ENCODE measurements at regions not wholly inside any gene's neighbourhood (a gene's known extent, or its start where the extent isn't known, plus 50 kb on each side); places are given as distances from the start of the nearest gene placed in this dataset.

DNA sequence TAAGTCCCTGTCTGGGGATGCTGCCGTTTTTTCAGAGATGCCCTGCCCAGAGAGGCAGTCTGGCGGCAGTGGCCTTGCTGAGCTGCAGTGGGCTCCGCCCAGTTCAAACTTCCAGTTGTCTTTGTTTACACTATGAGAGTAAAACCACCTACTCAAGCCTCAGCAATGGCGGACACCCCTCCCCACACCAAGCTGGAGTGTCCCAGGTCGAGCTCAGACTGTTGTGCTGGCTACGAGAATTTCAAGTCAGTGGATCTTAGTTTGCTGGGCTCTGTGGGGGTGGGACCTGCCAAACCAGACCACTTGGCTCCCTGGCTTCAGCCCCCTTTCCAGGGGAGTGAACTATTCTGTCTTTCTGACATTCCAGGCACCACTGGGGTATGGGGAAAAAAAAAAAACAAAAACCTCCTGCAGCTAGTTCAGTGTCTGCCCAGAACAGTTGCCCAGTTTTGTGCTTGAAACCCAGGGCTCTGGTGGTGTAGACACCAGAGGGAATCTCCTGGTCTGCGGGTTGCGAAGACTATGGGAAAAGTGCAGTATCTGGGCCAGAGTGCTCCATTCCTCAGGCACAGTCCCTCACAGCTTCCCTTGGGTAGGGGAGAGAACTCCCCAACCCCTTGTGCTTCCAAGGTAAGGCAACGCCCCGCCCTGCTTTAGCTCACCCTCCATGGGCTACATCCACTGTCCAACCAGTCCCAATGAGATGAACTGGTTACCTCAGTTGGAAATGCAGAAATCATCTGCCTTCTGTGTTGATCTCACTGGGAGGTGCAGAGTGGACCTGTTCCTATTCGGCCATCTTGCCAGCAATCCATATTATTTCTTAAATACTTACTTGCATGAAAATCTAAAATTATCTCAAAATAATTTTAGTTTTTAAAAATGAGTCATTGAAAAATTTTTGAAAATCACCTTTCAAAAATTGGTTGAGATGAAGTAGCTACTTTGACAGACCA is 338.0 kb downstream of the OSR1 start (continued):
- 0 out of 2 replicates have a peak, but pooled peaks have one; percentile 17 for TF ChIP-seq HOMEZ (CRISPR knock-in tag; IDR thresholded peaks at IDR 0.05; ENCODE audit: low read depth)
- TF ChIP-seq SOX6 (IDR thresholded peaks at IDR 0.05): no peak
- TF ChIP-seq SOX6 (CRISPR knock-in tag; IDR thresholded peaks at IDR 0.05): peak; percentile 63; the same call in 1 of the 2 replicates
- TF ChIP-seq FOXK1 (CRISPR knock-in tag; IDR thresholded peaks at IDR 0.05; ENCODE audit: borderline replicate concordance, low read depth): peak; percentile 45; the same call in 1 of the 2 replicates
- TF ChIP-seq, protein P1, sequence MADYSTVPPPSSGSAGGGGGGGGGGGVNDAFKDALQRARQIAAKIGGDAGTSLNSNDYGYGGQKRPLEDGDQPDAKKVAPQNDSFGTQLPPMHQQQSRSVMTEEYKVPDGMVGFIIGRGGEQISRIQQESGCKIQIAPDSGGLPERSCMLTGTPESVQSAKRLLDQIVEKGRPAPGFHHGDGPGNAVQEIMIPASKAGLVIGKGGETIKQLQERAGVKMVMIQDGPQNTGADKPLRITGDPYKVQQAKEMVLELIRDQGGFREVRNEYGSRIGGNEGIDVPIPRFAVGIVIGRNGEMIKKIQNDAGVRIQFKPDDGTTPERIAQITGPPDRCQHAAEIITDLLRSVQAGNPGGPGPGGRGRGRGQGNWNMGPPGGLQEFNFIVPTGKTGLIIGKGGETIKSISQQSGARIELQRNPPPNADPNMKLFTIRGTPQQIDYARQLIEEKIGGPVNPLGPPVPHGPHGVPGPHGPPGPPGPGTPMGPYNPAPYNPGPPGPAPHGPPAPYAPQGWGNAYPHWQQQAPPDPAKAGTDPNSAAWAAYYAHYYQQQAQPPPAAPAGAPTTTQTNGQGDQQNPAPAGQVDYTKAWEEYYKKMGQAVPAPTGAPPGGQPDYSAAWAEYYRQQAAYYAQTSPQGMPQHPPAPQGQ (CRISPR knock-in tag; IDR thresholded peaks at IDR 0.05; ENCODE audit: borderline replicate concordance): no peak
- TF ChIP-seq, protein P2, sequence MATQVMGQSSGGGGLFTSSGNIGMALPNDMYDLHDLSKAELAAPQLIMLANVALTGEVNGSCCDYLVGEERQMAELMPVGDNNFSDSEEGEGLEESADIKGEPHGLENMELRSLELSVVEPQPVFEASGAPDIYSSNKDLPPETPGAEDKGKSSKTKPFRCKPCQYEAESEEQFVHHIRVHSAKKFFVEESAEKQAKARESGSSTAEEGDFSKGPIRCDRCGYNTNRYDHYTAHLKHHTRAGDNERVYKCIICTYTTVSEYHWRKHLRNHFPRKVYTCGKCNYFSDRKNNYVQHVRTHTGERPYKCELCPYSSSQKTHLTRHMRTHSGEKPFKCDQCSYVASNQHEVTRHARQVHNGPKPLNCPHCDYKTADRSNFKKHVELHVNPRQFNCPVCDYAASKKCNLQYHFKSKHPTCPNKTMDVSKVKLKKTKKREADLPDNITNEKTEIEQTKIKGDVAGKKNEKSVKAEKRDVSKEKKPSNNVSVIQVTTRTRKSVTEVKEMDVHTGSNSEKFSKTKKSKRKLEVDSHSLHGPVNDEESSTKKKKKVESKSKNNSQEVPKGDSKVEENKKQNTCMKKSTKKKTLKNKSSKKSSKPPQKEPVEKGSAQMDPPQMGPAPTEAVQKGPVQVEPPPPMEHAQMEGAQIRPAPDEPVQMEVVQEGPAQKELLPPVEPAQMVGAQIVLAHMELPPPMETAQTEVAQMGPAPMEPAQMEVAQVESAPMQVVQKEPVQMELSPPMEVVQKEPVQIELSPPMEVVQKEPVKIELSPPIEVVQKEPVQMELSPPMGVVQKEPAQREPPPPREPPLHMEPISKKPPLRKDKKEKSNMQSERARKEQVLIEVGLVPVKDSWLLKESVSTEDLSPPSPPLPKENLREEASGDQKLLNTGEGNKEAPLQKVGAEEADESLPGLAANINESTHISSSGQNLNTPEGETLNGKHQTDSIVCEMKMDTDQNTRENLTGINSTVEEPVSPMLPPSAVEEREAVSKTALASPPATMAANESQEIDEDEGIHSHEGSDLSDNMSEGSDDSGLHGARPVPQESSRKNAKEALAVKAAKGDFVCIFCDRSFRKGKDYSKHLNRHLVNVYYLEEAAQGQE (IDR thresholded peaks at IDR 0.05; ENCODE audit: borderline replicate concordance in 1 of 2, low read depth in 1 of 2, low read length in 2 of 2): no peak
- TF ChIP-seq PRDM10 (CRISPR knock-in tag; IDR thresholded peaks at IDR 0.05; ENCODE audit: low read depth): 0 out of 2 replicates have a peak, but pooled peaks have one; percentile 57
- peak; percentile 42; the same call in 1 of the 2 replicates for TF ChIP-seq HDAC2 (CRISPR knock-in tag; IDR thresholded peaks at IDR 0.05)
- no peak for TF ChIP-seq ZFP37 (CRISPR knock-in tag; IDR thresholded peaks at IDR 0.05; ENCODE audit: borderline replicate concordance)
- TF ChIP-seq CEBPG (CRISPR knock-in tag; IDR thresholded peaks at IDR 0.05): no peak
- no peak for TF ChIP-seq HNF1B (CRISPR knock-in tag; IDR thresholded peaks at IDR 0.05)
- TF ChIP-seq ZNF556 (CRISPR knock-in tag; IDR thresholded peaks at IDR 0.05; ENCODE audit: borderline replicate concordance): no peak; the same call in 1 of the 2 replicates
- no peak for TF ChIP-seq ETV5 (CRISPR knock-in tag; IDR thresholded peaks at IDR 0.05; ENCODE audit: borderline replicate concordance)
- TF ChIP-seq, protein P3, sequence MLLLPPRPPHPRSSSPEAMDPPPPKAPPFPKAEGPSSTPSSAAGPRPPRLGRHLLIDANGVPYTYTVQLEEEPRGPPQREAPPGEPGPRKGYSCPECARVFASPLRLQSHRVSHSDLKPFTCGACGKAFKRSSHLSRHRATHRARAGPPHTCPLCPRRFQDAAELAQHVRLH (CRISPR knock-in tag; IDR thresholded peaks at IDR 0.05; ENCODE audit: borderline replicate concordance, low read depth): no peak
